HFF-Myc (cell line): ENCODE measurements at regions not wholly inside any gene's neighbourhood (a gene's known extent, or its start where the extent isn't known, plus 50 kb on each side); places are given as distances from the start of the nearest gene placed in this dataset.

ENCODE experiments used
- DNase-seq: peaks from one replicate; pipeline ENCODE4 v3.0.0-alpha.2; 2011; ENCODE audit warnings: low read depth; ENCODE audit errors: extremely low read depth
- H3K4me3 ChIP-seq: replicated peaks from 2 replicates; pipeline ENCODE4 v1.5.1; 2011; ENCODE audit warnings: low read depth, mild to moderate bottlenecking, control low read depth, low read length
- TF ChIP-seq, protein P1 (sequence below): IDR thresholded peaks from 2 replicates; pipeline ENCODE4 v1.5.1; 2012; ENCODE audit warnings: mild to moderate bottlenecking, low read depth, low read length, control low read depth; ENCODE audit errors: missing control alignments

GRCh38 chr17:71084219-71084618 lies 914.9 kb downstream of the KCNJ2 start:
- DNase-seq, result peak; percentile 27
- TF ChIP-seq, protein P1, sequence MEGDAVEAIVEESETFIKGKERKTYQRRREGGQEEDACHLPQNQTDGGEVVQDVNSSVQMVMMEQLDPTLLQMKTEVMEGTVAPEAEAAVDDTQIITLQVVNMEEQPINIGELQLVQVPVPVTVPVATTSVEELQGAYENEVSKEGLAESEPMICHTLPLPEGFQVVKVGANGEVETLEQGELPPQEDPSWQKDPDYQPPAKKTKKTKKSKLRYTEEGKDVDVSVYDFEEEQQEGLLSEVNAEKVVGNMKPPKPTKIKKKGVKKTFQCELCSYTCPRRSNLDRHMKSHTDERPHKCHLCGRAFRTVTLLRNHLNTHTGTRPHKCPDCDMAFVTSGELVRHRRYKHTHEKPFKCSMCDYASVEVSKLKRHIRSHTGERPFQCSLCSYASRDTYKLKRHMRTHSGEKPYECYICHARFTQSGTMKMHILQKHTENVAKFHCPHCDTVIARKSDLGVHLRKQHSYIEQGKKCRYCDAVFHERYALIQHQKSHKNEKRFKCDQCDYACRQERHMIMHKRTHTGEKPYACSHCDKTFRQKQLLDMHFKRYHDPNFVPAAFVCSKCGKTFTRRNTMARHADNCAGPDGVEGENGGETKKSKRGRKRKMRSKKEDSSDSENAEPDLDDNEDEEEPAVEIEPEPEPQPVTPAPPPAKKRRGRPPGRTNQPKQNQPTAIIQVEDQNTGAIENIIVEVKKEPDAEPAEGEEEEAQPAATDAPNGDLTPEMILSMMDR, result peak; percentile 56
- H3K4me3 ChIP-seq, result no peak overlapping the region

DNA sequence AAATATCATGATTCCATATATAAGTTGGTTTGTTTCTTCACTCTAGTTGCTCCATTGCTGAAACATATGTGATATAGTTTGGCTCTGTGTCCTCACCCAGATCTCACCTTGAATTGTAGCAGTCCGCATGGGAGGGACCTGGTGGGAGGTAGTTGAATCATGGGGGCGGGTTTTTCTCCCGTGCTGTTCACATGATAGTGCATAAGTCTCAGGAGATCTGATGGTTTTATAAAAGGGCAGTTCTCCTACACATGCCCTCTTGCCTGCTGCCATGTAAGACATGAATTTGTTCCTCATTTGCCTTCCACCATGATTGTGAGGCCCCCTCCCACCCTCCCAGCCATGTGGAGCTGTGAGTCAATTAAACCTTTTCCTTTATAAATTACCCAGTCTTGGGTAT lies 915.5 kb downstream of the KCNJ2 start:
- TF ChIP-seq, protein P1, result no peak
- no peak for DNase-seq
- no peak overlapping the region for H3K4me3 ChIP-seq

DNA sequence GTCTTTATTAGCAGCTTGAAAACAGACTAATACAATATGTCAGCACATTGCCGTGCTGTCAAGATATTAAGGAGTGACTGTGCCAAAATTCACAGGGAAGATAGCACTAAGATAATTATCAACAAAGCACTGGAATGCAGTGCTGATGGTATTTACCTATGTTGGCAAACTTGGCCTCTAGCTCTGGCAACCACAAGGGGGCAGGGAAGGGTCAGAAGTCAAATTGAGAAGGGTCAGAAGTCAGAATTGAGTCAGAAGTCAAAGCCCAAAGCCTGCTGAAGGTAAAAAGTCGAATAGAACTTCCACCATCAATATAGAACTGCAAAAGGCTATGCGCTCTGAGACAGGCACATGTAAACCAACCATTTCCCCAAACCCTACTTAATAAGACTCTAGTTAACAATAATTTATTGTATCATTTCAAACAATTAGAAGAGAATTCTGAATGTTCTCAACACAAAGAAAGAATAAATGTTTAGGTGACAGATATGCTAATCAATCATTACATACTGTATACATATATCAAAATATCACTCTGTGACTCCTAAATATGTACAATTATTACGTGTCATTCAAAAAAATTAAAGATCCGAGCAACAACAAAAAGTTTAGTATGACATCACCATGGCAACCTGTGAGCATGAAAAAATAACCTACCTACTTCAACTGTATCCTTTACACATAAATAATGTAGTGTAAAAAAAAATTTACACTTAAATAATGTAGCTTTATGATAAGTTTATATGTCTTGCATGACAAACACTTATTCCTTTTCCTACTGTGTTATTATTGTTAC lies 916.1 kb downstream of the KCNJ2 start:
- no peak for DNase-seq
- no peak overlapping the region for H3K4me3 ChIP-seq
- TF ChIP-seq, protein P1, result peak; percentile 20

- TF ChIP-seq, protein P1, result no peak
- DNase-seq, result no peak
- no peak overlapping the region for H3K4me3 ChIP-seq
These were observed 920.1 kb downstream of the KCNJ2 start for GRCh38 chr17:71089431-71089830.

GRCh38 chr17:71098071-71098470 lies 928.7 kb downstream of the KCNJ2 start:
- TF ChIP-seq, protein P1, result no peak

GRCh38 chr17:71099003-71099714 lies 929.8 kb downstream of the KCNJ2 start:
- no peak for DNase-seq
- H3K4me3 ChIP-seq, result no peak overlapping the region
- TF ChIP-seq, protein P1, result no peak

More at GRCh38 chr17:71098071-71098470, 928.7 kb downstream of the KCNJ2 start:
- DNase-seq, result no peak
- no peak overlapping the region for H3K4me3 ChIP-seq
